ENCODE measurements at regions not wholly inside any gene's neighbourhood (a gene's known extent, or its start where the extent isn't known, plus 50 kb on each side); places are given as distances from the start of the nearest gene placed in this dataset.

DNA sequence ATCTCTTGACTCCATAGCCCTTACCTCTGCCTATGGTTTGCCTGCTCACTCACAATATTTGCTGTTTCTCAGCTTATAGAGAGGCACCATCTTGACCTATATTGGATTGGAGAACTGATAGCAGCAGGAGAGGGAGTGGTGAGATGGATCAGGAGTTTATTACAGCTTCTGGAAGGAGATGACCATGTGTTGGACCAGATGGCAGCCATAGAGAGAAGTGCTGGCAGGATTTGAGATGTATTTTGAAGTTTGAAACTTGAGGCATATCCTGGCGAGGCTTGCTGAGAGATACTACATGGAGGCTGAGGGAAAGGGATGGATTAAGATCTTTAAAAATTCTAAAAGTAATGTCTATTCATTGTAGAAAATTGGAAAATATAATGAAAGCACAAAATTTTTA is 198.0 kb upstream of the ZFP64 start:
- no peak for DNase-seq (ENCODE audit: low spot score)

DNA sequence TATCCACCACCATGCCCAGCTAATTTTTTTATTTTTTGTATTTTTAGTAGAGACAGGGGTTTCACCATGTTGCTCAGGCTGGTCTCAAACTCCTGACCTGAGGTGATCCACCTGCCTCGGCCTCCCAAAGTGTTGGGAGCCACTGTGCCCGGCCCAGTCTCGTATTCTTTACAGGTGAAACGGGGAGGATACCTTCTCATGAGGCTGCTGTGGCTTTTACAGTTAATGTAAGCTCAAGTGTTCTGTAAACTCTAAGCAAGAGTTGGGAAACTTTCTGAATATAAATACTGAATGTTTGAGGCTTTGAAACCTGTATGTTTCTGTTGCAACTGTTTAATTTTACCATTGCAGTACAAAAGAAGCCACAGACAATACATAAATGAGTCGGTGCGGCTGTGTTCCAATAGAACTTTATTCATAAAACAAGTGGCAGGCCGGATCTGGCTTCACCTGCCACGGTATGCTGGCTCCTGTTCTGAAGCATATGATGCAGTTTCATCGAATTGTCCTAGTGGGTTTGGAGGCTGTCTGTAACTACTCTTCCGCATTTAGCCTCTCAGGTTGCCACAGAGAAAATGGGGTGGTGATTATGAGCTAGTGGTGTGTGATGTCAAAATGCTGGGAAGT is 192.5 kb upstream of the ZFP64 start:
- DNase-seq (ENCODE audit: low spot score): no peak

DNA sequence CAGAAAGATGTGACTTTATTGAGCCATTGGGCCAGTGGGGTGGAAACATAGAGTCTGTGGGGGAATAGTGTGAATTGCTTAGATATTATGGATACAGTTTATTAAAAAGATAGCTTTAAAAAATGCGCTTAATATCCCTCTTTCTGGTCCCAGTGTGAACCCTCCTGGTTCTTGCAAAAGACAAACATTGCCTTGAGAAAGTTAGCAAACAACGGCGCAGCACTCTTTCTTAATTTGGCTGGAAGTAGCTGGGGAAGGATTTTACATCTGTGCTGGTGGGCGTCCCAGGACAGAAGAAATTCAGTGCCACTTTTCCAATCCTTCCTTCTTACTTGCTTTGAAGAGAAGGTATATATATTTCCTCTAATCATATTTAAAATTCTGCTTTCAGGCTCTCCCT is 191.4 kb upstream of the ZFP64 start:
- no peak for DNase-seq (ENCODE audit: low spot score)

DNA sequence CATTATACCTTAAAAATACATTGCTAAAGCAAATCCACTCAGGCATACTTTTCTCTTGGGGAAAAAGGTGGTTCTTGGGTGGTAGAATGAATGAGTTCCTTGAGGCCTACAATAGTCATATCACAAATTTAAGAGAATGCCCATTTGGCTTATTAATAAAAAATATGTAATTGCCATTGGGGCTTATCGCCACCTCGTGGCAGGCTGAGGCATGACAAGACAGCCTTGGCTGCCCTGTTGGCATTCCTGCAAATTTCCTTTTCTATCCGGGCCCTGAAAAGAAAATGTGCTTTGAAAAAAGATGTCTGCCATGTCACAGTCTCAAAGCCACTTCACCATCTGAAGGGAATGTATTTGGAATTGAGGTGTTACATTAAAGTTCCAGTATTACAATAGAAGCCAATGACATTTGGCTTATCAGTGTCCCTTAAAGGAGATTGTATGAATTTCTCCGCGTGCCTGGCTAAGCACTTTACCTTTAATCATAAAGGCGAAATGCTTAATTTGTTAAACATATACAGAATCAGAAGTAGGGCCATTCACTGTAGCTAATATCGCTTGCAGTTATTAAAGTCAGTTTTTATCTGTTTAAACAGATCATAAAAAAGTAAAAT is 188.3 kb upstream of the ZFP64 start:
- peak; percentile 54 for DNase-seq (ENCODE audit: low spot score)

DNA sequence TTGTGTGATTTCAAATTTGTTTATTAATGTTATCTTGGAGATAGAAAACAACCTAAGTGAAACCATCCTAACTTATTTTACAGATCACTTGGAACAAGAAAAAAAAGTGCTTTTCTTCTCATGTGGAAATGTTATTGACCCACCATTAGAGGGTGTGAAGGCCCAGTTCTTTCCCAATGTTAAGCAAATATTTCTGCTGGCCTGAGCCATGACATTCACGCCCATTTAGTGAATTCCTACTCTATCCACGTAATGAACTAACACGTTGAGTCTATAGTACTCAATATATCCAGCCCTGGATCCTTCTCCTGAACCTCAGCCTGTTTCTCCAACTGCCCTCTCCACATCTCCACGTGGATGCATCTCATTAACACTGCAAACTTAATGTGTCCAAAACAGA is 180.6 kb upstream of the ZFP64 start:
- no peak for DNase-seq (ENCODE audit: low spot score)

DNA sequence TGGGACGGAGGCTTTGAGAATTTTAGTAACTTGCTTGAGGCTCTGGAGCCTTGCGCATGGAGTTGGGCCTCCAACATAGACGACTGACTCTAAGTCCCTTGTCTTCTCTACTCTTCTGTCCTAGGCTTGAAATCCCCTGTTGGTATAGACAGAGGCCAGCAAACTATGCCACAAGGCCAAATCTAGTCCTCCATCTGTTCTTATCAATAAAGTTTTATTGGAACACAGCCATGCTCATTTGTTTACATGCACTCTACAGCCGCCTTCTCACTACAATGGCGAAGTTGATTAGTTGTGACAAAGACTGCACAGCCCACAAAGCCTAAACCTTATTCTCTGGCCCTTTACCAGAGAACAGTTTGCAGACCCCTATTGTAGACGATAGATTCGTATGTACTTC is 174.1 kb upstream of the ZFP64 start:
- no peak for DNase-seq (ENCODE audit: low spot score)

DNA sequence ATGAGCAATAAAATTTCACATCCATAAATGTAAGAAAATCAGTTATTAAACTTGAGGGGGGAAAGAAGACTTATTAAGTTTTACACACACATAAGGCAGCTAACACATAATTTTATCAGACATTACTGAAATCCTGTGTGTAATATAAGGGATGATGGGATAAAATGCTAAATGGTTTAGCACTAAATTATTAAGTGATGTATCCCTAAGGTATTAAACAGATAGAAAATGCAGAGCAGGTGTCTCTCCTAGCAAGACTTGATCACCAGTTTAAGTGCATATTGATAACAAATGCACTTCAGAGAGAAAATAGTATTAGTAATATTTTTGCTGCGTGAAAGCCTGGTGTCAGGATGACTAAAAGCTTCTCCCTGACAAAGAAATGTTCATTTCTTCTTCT is 172.8 kb upstream of the ZFP64 start:
- DNase-seq (ENCODE audit: low spot score): no peak

DNA sequence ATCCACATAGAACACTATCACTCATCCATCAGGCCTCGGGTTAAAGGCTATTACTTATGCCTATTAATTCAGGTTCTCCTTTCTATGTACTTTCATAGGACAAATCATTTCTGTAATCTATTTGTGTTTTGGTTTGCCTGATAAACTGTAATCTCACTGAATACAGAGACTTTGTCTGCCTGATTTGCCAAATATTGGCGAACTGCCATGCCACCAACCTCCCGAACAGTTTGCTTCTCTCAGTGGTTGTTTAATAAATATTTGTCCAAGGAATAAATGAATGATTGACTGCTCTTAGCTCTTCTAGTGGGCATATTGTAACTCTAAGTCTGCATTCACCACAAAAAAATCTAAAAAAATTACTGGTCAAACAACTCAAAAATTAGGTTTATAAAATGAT is 170.1 kb upstream of the ZFP64 start:
- DNase-seq (ENCODE audit: low spot score): no peak

DNA sequence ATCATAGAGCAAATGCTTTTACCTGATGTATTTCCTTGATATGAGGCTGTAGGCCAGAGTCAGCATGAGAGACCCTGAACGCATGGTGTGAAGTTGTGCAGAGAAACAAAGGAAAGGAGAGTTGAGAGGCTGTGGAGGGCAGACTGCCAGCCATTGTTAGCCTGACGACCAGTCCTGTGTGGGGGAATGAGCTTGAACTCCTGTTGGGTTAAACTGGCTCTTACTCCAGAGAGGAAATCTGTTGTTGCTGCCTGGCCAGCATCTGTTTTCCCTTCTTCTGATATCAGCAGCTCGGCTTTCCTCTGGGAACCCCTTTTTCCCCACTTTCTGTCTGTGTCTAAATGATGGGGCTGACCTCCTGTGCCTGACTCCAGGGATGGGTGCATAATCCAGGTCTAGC is 158.2 kb upstream of the ZFP64 start:
- no peak for DNase-seq (ENCODE audit: low spot score)

DNA sequence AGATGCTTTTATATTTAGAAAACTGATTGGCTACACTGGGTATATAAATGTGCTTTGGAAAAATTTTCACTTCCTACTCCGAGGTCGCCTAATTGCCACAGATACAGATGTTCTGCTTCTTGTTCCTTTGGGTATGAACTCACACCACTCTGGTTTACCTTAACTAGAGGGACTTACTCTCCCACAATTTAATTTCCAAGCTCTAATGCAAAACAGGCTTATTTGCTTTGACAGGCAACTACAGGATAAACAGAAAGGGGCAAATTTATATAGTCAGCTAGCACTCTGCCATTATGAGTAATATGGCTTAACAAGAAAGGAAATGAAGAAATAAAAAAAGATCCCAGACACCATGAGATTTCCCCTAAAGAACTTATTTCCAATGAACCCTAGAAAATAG is 156.9 kb upstream of the ZFP64 start:
- DNase-seq (ENCODE audit: low spot score): no peak

DNA sequence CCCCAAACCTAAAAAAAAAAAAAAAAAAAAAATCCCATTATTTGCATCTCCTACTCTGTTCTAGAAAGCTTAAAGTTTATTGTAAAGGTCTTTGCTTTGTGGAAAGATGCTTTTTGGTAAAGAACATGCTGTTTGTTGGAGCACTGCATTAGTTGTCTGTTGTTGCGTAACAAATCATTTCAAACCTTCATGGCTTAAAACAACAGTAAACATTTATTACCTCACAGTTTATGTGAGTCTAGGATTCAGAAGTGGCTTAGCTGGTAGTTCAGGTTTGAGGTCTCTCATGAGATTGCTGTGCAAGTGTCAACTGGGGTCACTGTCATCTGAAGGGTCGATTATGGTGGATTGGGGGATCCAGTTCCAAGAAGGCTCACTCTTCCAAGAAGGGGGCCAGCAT is 155.2 kb upstream of the ZFP64 start:
- DNase-seq (ENCODE audit: low spot score): no peak

DNA sequence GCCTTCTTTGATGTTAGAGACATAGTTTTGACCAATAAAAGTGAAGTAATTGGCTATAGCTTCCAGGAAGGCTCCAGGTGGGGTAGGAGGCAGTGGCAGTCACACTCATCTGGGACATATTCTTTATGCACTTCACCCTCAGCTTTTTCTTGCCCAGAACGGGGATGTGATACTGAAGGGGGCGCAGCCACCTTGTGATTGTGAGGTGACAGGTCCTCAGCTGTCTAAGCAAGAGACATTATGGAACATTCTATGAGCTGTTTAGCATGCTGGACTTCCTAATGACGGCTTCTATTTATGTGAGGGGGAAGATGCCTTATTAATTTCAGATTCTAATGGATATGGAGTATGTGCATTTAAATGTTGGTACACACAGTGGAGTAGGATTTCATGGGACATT is 151.3 kb upstream of the ZFP64 start:
- no peak for DNase-seq (ENCODE audit: low spot score)

DNA sequence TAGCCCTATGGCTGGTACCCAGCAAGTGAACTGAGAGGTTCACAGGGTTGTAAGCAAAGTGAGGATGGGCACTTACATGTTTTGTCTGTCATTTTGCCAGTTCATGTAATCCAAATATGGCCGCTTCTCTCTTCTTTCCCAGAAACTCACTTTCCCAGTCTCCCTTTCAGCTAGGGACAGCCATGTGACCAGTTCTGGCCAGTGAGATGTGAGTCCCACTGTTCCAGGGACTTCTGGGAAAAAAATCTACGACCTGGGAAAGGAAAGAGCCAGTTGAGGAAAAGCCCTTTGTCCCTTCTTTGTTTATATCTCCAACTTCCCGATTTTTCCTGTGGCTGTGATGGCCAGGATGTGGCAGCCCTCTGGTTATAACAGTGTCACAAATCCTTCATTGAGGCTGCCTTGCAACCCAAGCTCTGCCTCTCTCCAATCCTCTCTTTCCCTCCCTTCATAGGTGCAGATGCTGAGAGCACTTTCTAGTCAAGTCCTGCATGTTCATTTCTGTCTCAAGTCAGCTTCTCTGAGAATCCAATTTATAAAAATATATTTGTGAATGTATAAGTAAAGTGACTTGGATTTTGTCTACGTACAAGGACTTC is 148.6 kb upstream of the ZFP64 start:
- DNase-seq (ENCODE audit: low spot score): no peak

DNA sequence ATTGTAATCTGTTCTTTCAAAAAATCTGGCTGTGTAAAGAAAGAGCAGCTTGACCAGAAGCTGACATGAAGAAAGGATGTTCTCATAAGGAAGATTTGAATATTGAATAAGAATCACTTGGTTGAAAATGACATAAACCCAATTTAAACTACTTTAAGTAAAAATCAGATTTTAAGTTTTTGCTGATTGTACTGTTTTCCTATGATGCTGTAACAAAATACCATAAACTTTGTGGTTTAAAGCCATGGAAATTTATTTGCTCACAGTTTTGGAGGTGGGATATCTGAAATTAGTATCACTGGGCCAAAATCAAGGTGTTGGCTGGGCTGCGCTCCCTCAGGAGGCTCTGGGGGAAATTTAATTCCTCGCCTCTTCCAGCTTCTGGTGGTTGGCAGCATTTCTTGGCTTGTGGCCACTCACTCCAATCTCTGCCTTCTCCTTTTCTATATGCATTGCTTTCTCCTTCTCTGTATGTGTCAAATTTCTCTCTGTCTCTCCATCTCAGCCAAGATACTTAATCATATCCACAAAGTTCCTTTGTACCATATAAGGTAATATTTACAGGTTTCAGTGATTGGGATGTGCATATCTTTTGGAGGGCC is 141.2 kb upstream of the ZFP64 start:
- DNase-seq (ENCODE audit: low spot score): no peak

DNA sequence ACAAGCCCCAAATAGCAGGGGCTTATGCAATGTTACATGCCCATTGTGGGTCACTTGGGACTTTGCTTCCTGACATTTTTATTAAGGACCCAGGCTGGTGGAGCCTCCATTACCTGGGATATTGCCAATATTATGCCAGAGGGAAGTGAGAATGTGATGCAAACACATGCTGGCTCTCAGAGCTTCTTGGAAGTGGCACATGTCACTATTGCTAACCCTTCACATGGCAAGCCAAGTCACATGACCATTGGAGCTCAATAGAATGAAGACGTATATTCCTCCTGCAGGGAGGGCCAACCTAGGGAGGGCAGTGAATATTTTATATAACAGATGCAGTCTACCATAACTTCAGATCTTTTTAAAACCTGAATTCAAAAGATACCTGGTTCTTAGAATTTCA is 140.7 kb upstream of the ZFP64 start:
- no peak for DNase-seq (ENCODE audit: low spot score)

DNA sequence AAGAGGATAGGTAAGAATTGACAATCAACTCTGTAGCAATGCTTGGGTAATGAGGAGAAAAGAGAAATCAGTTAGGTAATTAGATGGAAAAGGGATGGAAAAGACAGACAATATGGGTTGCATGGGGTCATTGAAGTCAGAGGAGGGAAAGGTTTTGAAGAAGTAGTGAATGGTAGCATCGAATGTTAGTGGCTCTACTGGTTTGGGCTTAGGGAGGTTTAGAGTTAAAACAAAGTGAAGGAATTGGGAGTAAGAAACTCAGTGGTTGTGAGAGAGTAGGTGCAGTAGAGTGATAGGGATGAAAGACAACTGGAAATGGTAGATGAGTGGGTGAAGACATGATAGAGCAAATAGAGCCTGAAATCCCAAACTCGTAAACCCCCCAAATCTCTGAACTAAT is 140.1 kb upstream of the ZFP64 start:
- no peak for DNase-seq (ENCODE audit: low spot score)

DNA sequence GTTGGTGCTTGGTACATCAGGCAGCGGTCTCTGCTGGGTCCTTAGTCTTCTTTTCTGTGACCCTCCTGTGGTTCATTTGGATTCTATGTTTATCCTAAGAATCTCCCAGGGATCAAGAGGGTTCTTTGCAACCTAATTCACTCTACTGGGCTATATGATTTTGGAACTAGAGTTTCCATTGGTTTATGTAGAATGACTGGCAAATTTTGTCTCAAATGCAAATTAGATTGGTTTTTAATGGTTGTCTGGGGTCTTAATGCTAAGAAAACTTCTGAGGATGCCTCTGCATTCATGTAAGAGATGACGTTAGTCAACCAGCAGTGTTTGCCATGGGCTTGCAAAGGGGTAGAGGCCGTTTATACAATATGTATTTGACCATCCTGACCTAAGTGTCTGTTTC is 129.8 kb upstream of the ZFP64 start:
- DNase-seq (ENCODE audit: low spot score): no peak

DNA sequence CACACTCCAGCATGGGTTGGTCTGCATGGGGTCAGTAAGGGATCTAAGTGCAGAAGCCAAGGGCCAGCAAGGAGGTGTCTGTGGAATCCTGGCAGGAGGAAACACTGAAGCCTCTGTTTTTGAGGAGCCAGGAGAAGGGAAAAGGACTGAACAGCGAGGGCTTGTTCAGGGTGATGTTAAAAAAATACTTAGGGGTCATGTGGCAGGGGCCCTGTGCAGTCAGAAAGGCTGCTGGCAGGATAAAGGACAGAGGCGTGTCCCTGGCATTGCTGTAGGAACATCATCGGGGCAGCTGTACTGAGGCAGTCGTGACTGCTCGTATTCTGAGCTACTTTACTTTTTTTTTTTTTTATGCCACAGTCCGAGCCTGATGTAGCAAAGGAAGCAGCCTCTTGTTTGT is 127.1 kb upstream of the ZFP64 start:
- no peak for DNase-seq (ENCODE audit: low spot score)

DNA sequence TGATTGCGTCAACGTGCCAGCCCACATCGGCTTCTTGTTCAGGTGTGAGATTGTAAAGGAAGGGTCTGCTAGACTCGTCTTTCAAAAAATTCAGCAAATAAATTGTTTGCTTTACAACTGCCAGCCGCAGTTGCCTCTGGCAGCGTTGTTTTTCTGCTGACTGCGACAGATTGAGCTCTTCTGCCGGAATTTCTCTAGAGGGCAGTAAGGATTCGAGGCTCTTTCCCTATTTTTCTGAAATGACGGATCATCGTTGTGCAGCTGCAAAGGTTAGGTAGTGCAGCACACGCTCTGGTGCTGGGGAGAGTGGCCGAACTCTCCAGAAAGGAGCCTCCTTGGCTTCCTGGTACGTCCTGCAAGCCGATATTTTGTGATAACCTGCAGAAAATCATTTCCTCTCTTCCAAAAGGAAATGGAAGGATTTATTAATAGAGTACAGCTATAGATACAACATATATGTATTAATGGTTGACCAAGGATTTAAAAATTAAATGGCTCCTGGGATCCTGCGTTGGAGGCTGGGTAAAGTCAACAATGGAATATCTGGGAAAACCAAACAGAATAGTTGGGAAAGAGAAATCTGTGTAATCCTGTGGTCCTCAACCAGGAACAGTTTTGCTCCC is 121.9 kb upstream of the ZFP64 start:
- DNase-seq (ENCODE audit: low spot score): peak; percentile 48

DNA sequence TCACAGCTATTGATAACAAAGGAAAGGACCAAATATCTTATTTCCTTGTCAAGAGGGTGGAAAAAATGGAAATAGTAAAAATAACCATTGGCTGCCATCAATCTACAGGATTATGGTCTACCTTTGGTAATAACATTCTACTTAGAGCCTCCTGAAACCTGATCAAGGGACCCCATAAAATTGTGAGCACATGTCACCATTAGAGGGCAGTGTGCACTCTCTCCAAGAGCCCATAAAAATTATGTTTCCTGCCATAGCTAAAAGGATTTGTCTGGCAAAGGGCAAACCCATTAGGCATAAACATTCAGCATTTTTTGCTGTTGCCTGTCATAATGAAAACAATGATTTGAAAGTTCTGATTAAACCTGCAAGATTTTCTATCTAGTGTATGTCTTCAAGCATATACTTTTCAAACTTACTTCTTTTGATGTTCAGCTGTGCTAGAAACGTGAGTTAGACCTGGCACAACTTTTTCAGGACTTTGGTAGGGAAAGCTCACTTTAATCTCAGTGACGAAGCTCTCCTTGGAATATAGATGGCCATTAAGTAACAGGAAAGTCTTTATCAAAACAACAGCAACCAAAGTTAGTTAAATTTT is 120.7 kb upstream of the ZFP64 start:
- DNase-seq (ENCODE audit: low spot score): no peak

DNA sequence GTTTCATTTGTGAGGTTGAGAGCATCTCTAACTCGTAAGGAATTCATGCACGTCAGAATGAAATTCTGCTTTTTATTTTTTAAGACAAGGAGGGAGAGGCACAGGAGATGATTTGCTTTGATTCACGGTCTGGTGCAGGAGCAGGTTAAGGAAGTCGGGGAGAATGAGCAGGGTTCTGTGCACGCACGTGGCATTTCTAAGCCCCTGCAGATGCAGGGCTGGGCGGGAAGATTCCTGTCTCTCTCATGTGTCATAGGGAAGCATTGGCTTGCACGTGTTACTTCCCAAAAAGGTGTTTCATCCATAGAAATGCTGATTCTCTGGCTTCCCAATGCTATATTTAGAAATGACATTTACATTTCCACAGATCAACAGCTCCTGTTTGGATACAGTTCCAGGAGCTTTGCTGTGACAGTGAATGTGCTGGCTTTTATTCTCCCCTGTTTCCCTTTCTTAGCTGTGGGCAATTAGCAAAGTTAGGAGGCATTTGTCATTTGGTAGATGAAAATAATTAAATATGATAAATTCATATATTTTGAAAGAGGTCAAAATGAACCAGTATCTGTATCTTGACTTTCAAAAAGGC is 119.7 kb upstream of the ZFP64 start:
- DNase-seq (ENCODE audit: low spot score): no peak

DNA sequence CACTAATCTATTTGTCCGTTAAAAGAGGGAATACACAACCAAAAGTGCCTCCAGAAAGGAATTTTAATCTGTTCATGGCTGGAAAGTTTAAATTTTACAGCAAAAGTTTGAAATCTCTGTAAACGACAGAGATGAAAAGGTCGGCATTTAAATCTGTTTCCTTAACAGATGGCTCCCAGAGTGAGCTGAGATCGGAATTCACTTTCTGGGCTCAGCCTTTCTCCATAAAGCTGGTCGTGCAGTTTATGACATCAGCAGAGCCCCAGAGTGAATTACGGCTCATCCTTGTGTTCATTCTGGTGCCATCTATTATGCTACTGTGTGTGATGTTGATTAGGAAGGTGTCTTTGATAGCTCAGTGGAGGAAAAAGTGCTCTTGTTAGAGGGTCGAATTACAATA is 117.6 kb upstream of the ZFP64 start:
- no peak for DNase-seq (ENCODE audit: low spot score)

Measured in ecto neural progenitor cell (in vitro differentiated cells).